Erythroblast (primary cell): ENCODE measurements at regions not wholly inside any gene's neighbourhood (a gene's known extent, or its start where the extent isn't known, plus 50 kb on each side); places are given as distances from the start of the nearest gene placed in this dataset.

Source experiments
- GATA1 ChIP-seq: IDR thresholded peaks from 2 replicates; pipeline ENCODE4 v1.6.1; 2011; ENCODE audit warnings: low read depth, mild to moderate bottlenecking, control low read depth, low read length, moderate library complexity
- POLR2A ChIP-seq: IDR thresholded peaks from 2 replicates; pipeline ENCODE4 v1.6.1; 2011; ENCODE audit warnings: mild to moderate bottlenecking, low read length

GRCh38 chr10:2038036-2038435 is 300.7 kb upstream of the ADARB2 start:
- TF ChIP-seq POLR2A, result no peak
- TF ChIP-seq GATA1, result no peak
